IMR-90 (cell line): ENCODE measurements at regions not wholly inside any gene's neighbourhood (a gene's known extent, or its start where the extent isn't known, plus 50 kb on each side); places are given as distances from the start of the nearest gene placed in this dataset.

Experiments used
- ATAC-seq: fragments of 200-7000 bp; cut with Tn5 transposase; 2 replicates; pipeline ENCODE4 v1.9.1; 2020; ENCODE audit warnings: low read depth, mild to moderate bottlenecking, moderate library complexity
- BruUV-seq: library from RNA; stranded (reverse); fragments of 400-500 nt; replicated peaks from 2 replicates; lab custom pipeline; 2021; lab: Mats Ljungman, UMichigan
- CTCF ChIA-PET: fragments of 300-600 bp; formaldehyde crosslinking; extraction: SDS; loops from one replicate; lab custom pipeline; 2021; ENCODE audit warnings: antibody characterized with exemption; lab: Yijun Ruan, JAX
- POLR2A ChIA-PET: fragments of 300-600 bp; sonication (Branson Sonifier 250); formaldehyde crosslinking; loops from one replicate; lab custom pipeline; 2022; ENCODE audit warnings: antibody characterized with exemption; ENCODE audit not compliant: unreplicated experiment; lab: Charles Lee
- DNase-seq: peaks from one replicate; pipeline ENCODE4 v3.0.0; 2013
- H2AFZ ChIP-seq: replicated peaks from 2 replicates; pipeline ENCODE3; 2013; ENCODE audit warnings: low read length, mild to moderate bottlenecking; ENCODE audit not compliant: poor library complexity
- H2AK5ac ChIP-seq: 2 replicates; pipeline ENCODE4 v1.6.1; 2013; ENCODE audit warnings: low read depth, low read length, inconsistent platforms
- H2AK9ac ChIP-seq: replicated peaks from 2 replicates; pipeline ENCODE3; 2013; ENCODE audit warnings: mild to moderate bottlenecking, low read depth, low read length, moderate library complexity; ENCODE audit not compliant: poor library complexity
- H2BK120ac ChIP-seq: 2 replicates; pipeline ENCODE4 v1.6.1; 2013; ENCODE audit warnings: low read depth, low read length, inconsistent platforms
- H2BK15ac ChIP-seq: 3 replicates; pipeline ENCODE4 v1.6.1; 2013; ENCODE audit warnings: low read depth, low read length, inconsistent platforms
- H2BK20ac ChIP-seq: 2 replicates; pipeline ENCODE4 v1.6.1; 2013; ENCODE audit warnings: low read depth, mild to moderate bottlenecking, inconsistent platforms, low read length, moderate library complexity
- H2BK5ac ChIP-seq: 2 replicates; pipeline ENCODE4 v1.6.1; 2013; ENCODE audit warnings: mild to moderate bottlenecking, low read depth, low read length, inconsistent platforms; ENCODE audit not compliant: poor library complexity, severe bottlenecking
- H3K14ac ChIP-seq: replicated peaks from 2 replicates; pipeline ENCODE4 v1.6.1; 2013; ENCODE audit warnings: low read depth, low read length, inconsistent platforms
- H3K18ac ChIP-seq: 2 replicates; pipeline ENCODE4 v1.6.1; 2013; ENCODE audit warnings: low read depth, low read length, control low read depth
- H3K23ac ChIP-seq: 2 replicates; pipeline ENCODE4 v1.6.1; 2013; ENCODE audit warnings: low read depth, low read length, inconsistent platforms
- H3K27ac ChIP-seq: 2 replicates; pipeline ENCODE4 v1.5.1; 2013; ENCODE audit warnings: mild to moderate bottlenecking, control low read depth, low read length; ENCODE audit not compliant: insufficient read depth
- H3K27me3 ChIP-seq: 2 replicates; pipeline ENCODE4 v1.6.1; 2013; ENCODE audit warnings: low read length; ENCODE audit not compliant: control insufficient read depth, insufficient read depth
- H3K36me3 ChIP-seq: 2 replicates; pipeline ENCODE4 v1.6.1; 2013; ENCODE audit warnings: low read length, mixed read lengths; ENCODE audit not compliant: control insufficient read depth, insufficient read depth
- H3K4ac ChIP-seq: 2 replicates; pipeline ENCODE4 v1.6.1; 2013; ENCODE audit warnings: low read depth, low read length, inconsistent platforms
- H3K4me1 ChIP-seq: 2 replicates; pipeline ENCODE4 v1.6.1; 2013; ENCODE audit warnings: low read length, mixed read lengths; ENCODE audit not compliant: control insufficient read depth, insufficient read depth
- H3K4me2 ChIP-seq: 2 replicates; pipeline ENCODE4 v1.6.1; 2013; ENCODE audit warnings: low read depth, mild to moderate bottlenecking, control low read depth, low read length, moderate library complexity
- H3K4me3 ChIP-seq: 2 replicates; pipeline ENCODE4 v1.5.1; 2013; ENCODE audit warnings: low read depth, mild to moderate bottlenecking, control low read depth, low read length, moderate library complexity; ENCODE audit not compliant: insufficient read depth
- H3K56ac ChIP-seq: 2 replicates; pipeline ENCODE4 v1.6.1; 2013; ENCODE audit warnings: low read length, inconsistent platforms; ENCODE audit not compliant: insufficient read depth; ENCODE audit errors: extremely low read depth
- H3K79me1 ChIP-seq, 2 experiments: 2 replicates each; pipeline ENCODE4 v1.6.1; 2013; ENCODE audit warnings: low read length in 2 of 2, inconsistent platforms in 1 of 2, low read depth in 1 of 2
- H3K9ac ChIP-seq: 2 replicates; pipeline ENCODE4 v1.6.1; 2013; ENCODE audit warnings: low read depth, low read length, control low read depth
- H3K9me1 ChIP-seq: 2 replicates; pipeline ENCODE4 v1.6.1; 2013; ENCODE audit warnings: low read length, inconsistent platforms; ENCODE audit not compliant: insufficient read depth
- H3K9me3 ChIP-seq: 2 replicates; pipeline ENCODE4 v1.6.1; 2013; ENCODE audit warnings: low read length; ENCODE audit not compliant: control insufficient read depth, insufficient read depth
- H4K20me1 ChIP-seq: 2 replicates; pipeline ENCODE4 v1.6.1; 2013; ENCODE audit warnings: low read length, inconsistent platforms; ENCODE audit not compliant: insufficient read depth
- H4K5ac ChIP-seq: 2 replicates; pipeline ENCODE4 v1.6.1; 2013; ENCODE audit warnings: mild to moderate bottlenecking, low read depth, low read length, control low read depth
- H4K8ac ChIP-seq, 2 experiments: 2 replicates each; pipeline ENCODE4 v1.6.1; 2013; ENCODE audit warnings: low read depth in 2 of 2, low read length in 2 of 2, control low read depth in 1 of 2, inconsistent platforms in 1 of 2
- H4K91ac ChIP-seq: 2 replicates; pipeline ENCODE4 v1.6.1; 2013; ENCODE audit warnings: low read depth, low read length, inconsistent platforms; ENCODE audit not compliant: insufficient read depth
- BHLHE40 ChIP-seq: fragments of 150-350 bp; IDR thresholded peaks from 2 replicates; pipeline ENCODE4 v1.6.1; 2016; ENCODE audit warnings: mild to moderate bottlenecking, low read depth, low read length
- CTCF ChIP-seq: conservative IDR thresholded peaks from 2 replicates; pipeline ENCODE4 v1.5.1; 2012; ENCODE audit warnings: mild to moderate bottlenecking, low read depth, low read length, improper control_type of control experiment
- ELK1 ChIP-seq: fragments of 150-350 bp; IDR thresholded peaks from 2 replicates; pipeline ENCODE4 v1.6.1; 2016; ENCODE audit warnings: low read depth, mild to moderate bottlenecking, low read length, moderate library complexity, borderline replicate concordance
- MAFK ChIP-seq: IDR thresholded peaks from 2 replicates; pipeline ENCODE4 v1.6.1; 2012; ENCODE audit warnings: low read depth, low read length, improper control_type of control experiment
- NFE2L2 ChIP-seq: fragments of 150-350 bp; IDR thresholded peaks from 2 replicates; pipeline ENCODE4 v1.6.1; 2016; ENCODE audit warnings: low read depth, mild to moderate bottlenecking, low read length
- POLR2A ChIP-seq: IDR thresholded peaks from 2 replicates; pipeline ENCODE4 v1.6.1; 2012; ENCODE audit warnings: mild to moderate bottlenecking, low read depth, low read length
- SMC3 ChIP-seq: fragments of 150-350 bp; IDR thresholded peaks from 2 replicates; pipeline ENCODE4 v1.6.1; 2016; ENCODE audit warnings: low read depth, mild to moderate bottlenecking, antibody characterized with exemption, low read length, moderate library complexity
- WGBS, 2 experiments: methylation state at CpG; one replicate each; pipeline versions ENCODE4 v1.1.5 to v1.1.7; 2013; ENCODE audit warnings: missing lambda C conversion rate in 2 of 2; ENCODE audit not compliant: insufficient read length in 1 of 2; ENCODE audit errors: extremely low coverage in 2 of 2; 5-methylcytosine and 5-hydroxymethylcytosine counted together
- dilution Hi-C: fragments of 300-500 bp; cut with HindIII; formaldehyde crosslinking; loops from one replicate; pipeline ENCODE4 v1.14.3; 2018; ENCODE audit warnings: low sequenced_read_pairs; ENCODE audit not compliant: unreplicated experiment
- in situ Hi-C: fragments of 300-500 bp; cut with MboI; formaldehyde crosslinking; loops from 3 replicates; pipeline ENCODE4 v1.14.3; 2019; ENCODE audit warnings: low sequenced_read_pairs, inconsistent platforms, mixed read lengths
- intact Hi-C: fragments of 100-400 bp; cut with micrococcal nuclease; formaldehyde crosslinking; loops from 2 replicates; pipeline ENCODE4 v1.10.0; 2022

- ATAC-seq (no peak), DNase-seq (no peak)
- Histone ChIP-seq H3K9me1 (no peaks in the 10 kb centered on the region), H3K4me2 (no peak overlapping the region), H4K20me1 (no peaks in the 10 kb centered on the region), H4K91ac (no peak overlapping the region), H2AFZ (no peak overlapping the region), H2BK20ac (no peak overlapping the region), H2AK5ac (no peak overlapping the region), H2BK15ac (no peak overlapping the region), H3K4ac (no peak overlapping the region), H3K36me3 (no peaks in the 10 kb centered on the region), H3K14ac (no peak overlapping the region), H3K27ac (no peak overlapping the region), H2BK120ac (no peak overlapping the region), H3K79me1 (no peaks in the 10 kb centered on the region), H3K18ac (no peak overlapping the region), H3K23ac (no peak overlapping the region), H3K4me3 (no peak overlapping the region), H3K9ac (no peak overlapping the region), H3K9me3 (peaks cover 13% of the 10 kb centered on the region), H2BK5ac (no peak overlapping the region), H2AK9ac (no peak overlapping the region), H3K4me1 (no peaks in the 10 kb centered on the region), H4K5ac (no peak overlapping the region), H3K56ac (no peak overlapping the region), H4K8ac (no peak overlapping the region), H3K27me3 (no peaks in the 10 kb centered on the region)
- TF ChIP-seq CTCF: no peak
- no peak for TF ChIP-seq ELK1
- no peak for TF ChIP-seq NFE2L2
- TF ChIP-seq POLR2A: no peak
- no peak for TF ChIP-seq BHLHE40
- no peak for TF ChIP-seq SMC3
- no peak for TF ChIP-seq MAFK
- POLR2A ChIA-PET: no interaction called here
- WGBS, 2 experiments: no CpG with 5 or more reads among the region's 1 CpG
- CTCF ChIA-PET: no interaction called here
- intact Hi-C loops: no loop called here
- dilution Hi-C loops: no loop called here
- in situ Hi-C loops: no loop called here
- no TSS peak for BruUV-seq
These were observed 407.1 kb downstream of the CDH19 start for GRCh38 chr18:66196805-66197204.
